H1 (cell line): ENCODE measurements at regions not wholly inside any gene's neighbourhood (a gene's known extent, or its start where the extent isn't known, plus 50 kb on each side); places are given as distances from the start of the nearest gene placed in this dataset.

Experiments used
- CBX8 ChIP-seq: fragments of 300-800, 300-1000 bp; sonication (generic); IDR thresholded peaks from 2 replicates; pipeline ENCODE4 v1.7.1; 2016; ENCODE audit warnings: low read depth, low read length, borderline replicate concordance
- CHD2 ChIP-seq: IDR thresholded peaks from 2 replicates; pipeline ENCODE4 v1.6.1; 2012; ENCODE audit warnings: low read length, improper control_type of control experiment
- GABPA ChIP-seq: IDR thresholded peaks from 2 replicates; pipeline ENCODE4 v1.6.1; 2011; ENCODE audit warnings: mild to moderate bottlenecking, low read length, moderate library complexity, borderline replicate concordance; ENCODE audit not compliant: insufficient read depth
- JUN ChIP-seq: IDR thresholded peaks from 2 replicates; pipeline ENCODE4 v1.6.1; 2011; ENCODE audit warnings: low read depth, mild to moderate bottlenecking, improper control_type of control experiment, low read length
- SIRT6 ChIP-seq: IDR thresholded peaks from one replicate; pipeline ENCODE4 v1.7.1; 2012; ENCODE audit warnings: low read length, inconsistent platforms
- SIX5 ChIP-seq: IDR thresholded peaks from 2 replicates; pipeline ENCODE4 v1.6.1; 2011; ENCODE audit warnings: mild to moderate bottlenecking, low read depth, low read length
- SP4 ChIP-seq: IDR thresholded peaks from 2 replicates; pipeline ENCODE4 v1.6.1; 2012; ENCODE audit warnings: low read length, inconsistent platforms

DNA sequence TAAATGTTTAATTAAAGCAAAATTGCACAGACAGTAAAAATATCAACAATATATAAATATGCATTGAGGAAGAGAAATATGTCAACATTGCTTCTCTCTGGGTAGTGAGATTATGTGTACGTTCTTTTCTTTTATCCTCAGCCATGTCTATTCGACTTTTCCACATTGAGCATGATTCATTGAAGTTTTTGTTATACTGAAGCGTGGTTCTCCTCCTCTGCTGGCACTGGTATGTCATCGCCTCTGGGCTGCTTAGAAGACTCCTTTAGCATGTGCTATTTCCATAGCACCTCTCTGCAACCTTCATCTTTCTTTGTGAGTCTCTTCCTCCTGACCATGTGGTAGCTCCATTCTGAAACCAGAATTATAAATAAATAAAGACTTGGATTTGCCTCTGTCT lies 65.8 kb upstream of the AKAP13 start (continued):
- TF ChIP-seq CBX8 = no peak
- TF ChIP-seq SIX5 = no peak
- TF ChIP-seq CHD2 = no peak
- no peak for TF ChIP-seq SP4
- no peak for TF ChIP-seq SIRT6
- TF ChIP-seq GABPA = no peak
- no peak for TF ChIP-seq JUN
